H1 (cell line): ENCODE measurements at regions not wholly inside any gene's neighbourhood (a gene's known extent, or its start where the extent isn't known, plus 50 kb on each side); places are given as distances from the start of the nearest gene placed in this dataset.

Source experiments
- CTCF ChIA-PET: fragments of 300-600 bp; sonication (Branson Sonifier 250); formaldehyde crosslinking; loops from one replicate; lab custom pipeline; 2021; ENCODE audit not compliant: partially characterized antibody; lab: Charles Lee
- POLR2A ChIA-PET: fragments of 300-600 bp; sonication (Branson Sonifier 250); formaldehyde crosslinking; loops from one replicate; lab custom pipeline; 2021; ENCODE audit warnings: inconsistent platforms; ENCODE audit not compliant: partially characterized antibody; lab: Charles Lee
- DNase-seq, 2 experiments: peaks; one replicate each; pipeline versions ENCODE4 v3.0.0 to v3.0.0-alpha.2; 2010 to 2022; ENCODE audit warnings: low spot score in 2 of 2, low read depth in 1 of 2, mixed read lengths in 1 of 2
- FAIRE-seq: peaks from 2 replicates; lab custom pipeline; 2011; peaks lifted over from hg19 to GRCh38; lab: Jason Lieb, UNC
- H2AFZ ChIP-seq: 2 replicates; pipeline ENCODE4 v1.8.1; 2012; ENCODE audit warnings: low read length, inconsistent platforms
- H2AK5ac ChIP-seq: 2 replicates; pipeline ENCODE4 v1.6.1; 2013; ENCODE audit warnings: low read depth, low read length
- H2BK120ac ChIP-seq: replicated peaks from 2 replicates; pipeline ENCODE3; 2013; ENCODE audit warnings: low read depth, low read length, inconsistent platforms
- H2BK12ac ChIP-seq: 2 replicates; pipeline ENCODE4 v1.6.1; 2013; ENCODE audit warnings: low read depth, low read length
- H2BK15ac ChIP-seq: 2 replicates; pipeline ENCODE4 v1.6.1; 2013; ENCODE audit warnings: low read length
- H2BK20ac ChIP-seq: 2 replicates; pipeline ENCODE4 v1.6.1; 2013; ENCODE audit warnings: low read length
- H2BK5ac ChIP-seq: 2 replicates; pipeline ENCODE4 v1.6.1; 2013; ENCODE audit warnings: low read depth, low read length
- H3K14ac ChIP-seq: 2 replicates; pipeline ENCODE4 v1.6.1; 2013; ENCODE audit warnings: inconsistent platforms; ENCODE audit not compliant: insufficient read length
- H3K18ac ChIP-seq: 2 replicates; pipeline ENCODE4 v1.6.1; 2013; ENCODE audit warnings: low read length; ENCODE audit errors: extremely low read depth
- H3K23ac ChIP-seq: 2 replicates; pipeline ENCODE4 v1.6.1; 2013; ENCODE audit warnings: inconsistent platforms; ENCODE audit not compliant: insufficient read length
- H3K23me2 ChIP-seq: 2 replicates; pipeline ENCODE4 v1.6.1; 2013; ENCODE audit warnings: low read depth, low read length
- H3K27ac ChIP-seq: 2 replicates; pipeline ENCODE4 v1.6.1; 2011; ENCODE audit warnings: low read depth, low read length, inconsistent platforms
- H3K27me3 ChIP-seq, 4 experiments: replicated peaks in 1 of 4; 1 replicate in 1 of 4; 2 replicates in 3 of 4; pipeline versions ENCODE4 v1.6.1 to v1.8.1; 2011 to 2013; ENCODE audit warnings: low read length in 3 of 4, mild to moderate bottlenecking in 3 of 4, inconsistent platforms in 2 of 4, mixed read lengths in 2 of 4, moderate library complexity in 1 of 4; ENCODE audit not compliant: control insufficient read depth in 3 of 4, insufficient read depth in 3 of 4; ENCODE audit errors: extremely low read depth in 1 of 4
- H3K36me3 ChIP-seq, 4 experiments: 2 replicates each; pipeline versions ENCODE4 v1.6.1 to v1.8.1; 2011 to 2013; ENCODE audit warnings: mild to moderate bottlenecking in 4 of 4, low read length in 3 of 4, moderate library complexity in 2 of 4, control low read depth in 1 of 4, inconsistent platforms in 1 of 4; ENCODE audit not compliant: insufficient read depth in 4 of 4, control insufficient read depth in 2 of 4
- H3K4ac ChIP-seq: replicated peaks from 2 replicates; pipeline ENCODE3; 2013; ENCODE audit warnings: low read length, low read depth, mixed read lengths, inconsistent platforms; ENCODE audit not compliant: insufficient read length
- H3K4me1 ChIP-seq, 4 experiments: replicated peaks in 1 of 4; 1 replicate in 1 of 4; 2 replicates in 3 of 4; pipeline versions ENCODE4 v1.6.1 to v1.8.1; 2011 to 2013; ENCODE audit warnings: low read length in 3 of 4, inconsistent platforms in 2 of 4, mixed read lengths in 1 of 4; ENCODE audit not compliant: insufficient read depth in 4 of 4, control insufficient read depth in 3 of 4
- H3K4me2 ChIP-seq, 2 experiments: 2 replicates each; pipeline versions ENCODE4 v1.6.1 to v1.8.1; 2011 to 2013; ENCODE audit warnings: low read depth in 2 of 2, low read length in 2 of 2, control low read depth in 1 of 2, inconsistent platforms in 1 of 2, mild to moderate bottlenecking in 1 of 2; ENCODE audit not compliant: insufficient read depth in 1 of 2
- H3K4me3 ChIP-seq, 4 experiments: fragments of 200-600, 300-600 bp in 1 of 4; sonication (generic), shearing (Covaris generic), sonication (Bioruptor Twin) in 1 of 4; 2 replicates each; pipeline versions ENCODE4 v1.5.1 to v1.8.1; 2011 to 2016; ENCODE audit warnings: low read length in 4 of 4, low read depth in 3 of 4, control low read depth in 2 of 4, inconsistent platforms in 2 of 4, mild to moderate bottlenecking in 2 of 4, mixed read lengths in 1 of 4, moderate library complexity in 1 of 4; ENCODE audit not compliant: insufficient read depth in 2 of 4; ENCODE audit errors: extremely low read depth in 1 of 4
- H3K56ac ChIP-seq: replicated peaks from 2 replicates; pipeline ENCODE3; 2013; ENCODE audit warnings: low read depth, mild to moderate bottlenecking, mixed read lengths, low read length, inconsistent platforms; ENCODE audit not compliant: insufficient read length
- H3K79me1 ChIP-seq: 2 replicates; pipeline ENCODE4 v1.6.1; 2013; ENCODE audit warnings: low read depth, low read length, control low read depth
- H3K79me2 ChIP-seq, 2 experiments: 2 replicates each; pipeline versions ENCODE4 v1.6.1 to v1.8.1; 2012 to 2013; ENCODE audit warnings: low read length in 2 of 2, mild to moderate bottlenecking in 2 of 2, inconsistent platforms in 1 of 2; ENCODE audit not compliant: insufficient read depth in 2 of 2, control insufficient read depth in 1 of 2
- H3K9ac ChIP-seq, 4 experiments: replicated peaks in 1 of 4; 1 replicate in 1 of 4; 2 replicates in 3 of 4; pipeline versions ENCODE4 v1.6.1 to v1.8.1; 2011 to 2013; ENCODE audit warnings: low read depth in 3 of 4, low read length in 3 of 4, control low read depth in 2 of 4, mild to moderate bottlenecking in 2 of 4, moderate library complexity in 2 of 4, inconsistent platforms in 1 of 4; ENCODE audit errors: extremely low read depth in 1 of 4
- H3K9me3 ChIP-seq, 2 experiments: 2 replicates each; pipeline versions ENCODE4 v1.6.1 to v1.8.1; 2012 to 2013; ENCODE audit warnings: mild to moderate bottlenecking in 2 of 2, moderate library complexity in 2 of 2, control low read depth in 1 of 2, inconsistent platforms in 1 of 2, low read depth in 1 of 2, low read length in 1 of 2, mixed read lengths in 1 of 2; ENCODE audit not compliant: insufficient read depth in 2 of 2
- H4K20me1 ChIP-seq, 2 experiments: replicated peaks in 1 of 2; 2 replicates each; pipeline versions ENCODE3 to v1.8.1; 2011 to 2013; ENCODE audit warnings: inconsistent platforms in 2 of 2, low read length in 2 of 2, mild to moderate bottlenecking in 1 of 2; ENCODE audit not compliant: insufficient read depth in 2 of 2, control insufficient read depth in 1 of 2
- H4K5ac ChIP-seq: 2 replicates; pipeline ENCODE4 v1.6.1; 2013; ENCODE audit warnings: low read length, low read depth, mixed read lengths, inconsistent platforms; ENCODE audit not compliant: insufficient read length
- H4K8ac ChIP-seq: 2 replicates; pipeline ENCODE4 v1.8.0; 2013; ENCODE audit warnings: mild to moderate bottlenecking, moderate library complexity, low read length, inconsistent platforms; ENCODE audit not compliant: insufficient read depth; ENCODE audit errors: extremely low read depth
- H4K91ac ChIP-seq: replicated peaks from 2 replicates; pipeline ENCODE3; 2013; ENCODE audit warnings: low read length, mixed read lengths, inconsistent platforms; ENCODE audit not compliant: insufficient read length
- BCL11A ChIP-seq, 2 experiments: IDR thresholded peaks; one replicate each; pipeline ENCODE4 v1.6.1; 2011; ENCODE audit warnings: low read depth in 2 of 2, low read length in 2 of 2, mild to moderate bottlenecking in 2 of 2
- CBX5 ChIP-seq: fragments of 300-800, 300-1000 bp; sonication (generic); IDR thresholded peaks from 2 replicates; pipeline ENCODE4 v1.7.1; 2016; ENCODE audit warnings: antibody characterized with exemption, low read length, low read depth
- CEBPB ChIP-seq: IDR thresholded peaks from 2 replicates; pipeline ENCODE4 v1.6.1; 2012; ENCODE audit warnings: low read depth, low read length
- EGR1 ChIP-seq: IDR thresholded peaks from 2 replicates; pipeline ENCODE4 v1.6.1; 2011; ENCODE audit warnings: low read depth, low read length, borderline replicate concordance
- FOSL1 ChIP-seq: IDR thresholded peaks from 2 replicates; pipeline ENCODE4 v1.6.1; 2011; ENCODE audit warnings: mild to moderate bottlenecking, low read depth, low read length, moderate library complexity; ENCODE audit not compliant: insufficient read depth
- JUN ChIP-seq: IDR thresholded peaks from 2 replicates; pipeline ENCODE4 v1.6.1; 2011; ENCODE audit warnings: low read depth, mild to moderate bottlenecking, improper control_type of control experiment, low read length
- KDM4A ChIP-seq: IDR thresholded peaks from one replicate; pipeline ENCODE4 v1.7.1; 2012; ENCODE audit warnings: low read depth, mild to moderate bottlenecking, moderate library complexity, low read length, inconsistent platforms; ENCODE audit not compliant: severe bottlenecking
- POU5F1 ChIP-seq: IDR thresholded peaks from 2 replicates; pipeline ENCODE4 v1.6.1; 2011; ENCODE audit warnings: low read depth, mild to moderate bottlenecking, low read length, moderate library complexity
- RAD21 ChIP-seq, 2 experiments: IDR thresholded peaks in 1 of 2; conservative IDR thresholded peaks in 1 of 2; 2 replicates each; pipeline ENCODE4 v1.6.1; 2011; ENCODE audit warnings: low read depth in 2 of 2, low read length in 2 of 2, improper control_type of control experiment in 1 of 2, inconsistent platforms in 1 of 2, mild to moderate bottlenecking in 1 of 2, moderate library complexity in 1 of 2
- SAP30 ChIP-seq: fragments of 300-600 bp; sonication (generic); IDR thresholded peaks from 2 replicates; pipeline ENCODE4 v1.7.1; 2012; ENCODE audit warnings: low read length, moderate library complexity, mild to moderate bottlenecking, inconsistent platforms; ENCODE audit not compliant: insufficient read depth, insufficient replicate concordance
- SIN3A ChIP-seq, 2 experiments: IDR thresholded peaks in 1 of 2; conservative IDR thresholded peaks in 1 of 2; 2 replicates each; pipeline ENCODE4 v1.6.1; 2011 to 2012; ENCODE audit warnings: low read length in 2 of 2, improper control_type of control experiment in 1 of 2, low read depth in 1 of 2, mild to moderate bottlenecking in 1 of 2
- TEAD4 ChIP-seq: IDR thresholded peaks from 2 replicates; pipeline ENCODE4 v1.6.1; 2012; ENCODE audit warnings: low read depth, low read length, inconsistent platforms, mixed read lengths
- ZNF274 ChIP-seq: IDR thresholded peaks from 2 replicates; pipeline ENCODE4 v1.7.0; 2012; ENCODE audit warnings: low read length, borderline replicate concordance; ENCODE audit errors: extremely low read depth
- WGBS, 2 experiments: shearing (Covaris generic) in 1 of 2; methylation state at CpG; one replicate each; pipeline versions ENCODE4 v1.1.6 to v1.1.7; 2013 to 2015; ENCODE audit warnings: low lambda C conversion rate in 2 of 2, mixed read lengths in 2 of 2, inconsistent platforms in 1 of 2, low coverage in 1 of 2, missing lambda C conversion rate in 1 of 2; ENCODE audit not compliant: insufficient replicate concordance in 2 of 2, insufficient coverage in 1 of 2, insufficient read length in 1 of 2; ENCODE audit errors: extremely low coverage in 1 of 2, missing lambda C conversion rate in 1 of 2; 5-methylcytosine and 5-hydroxymethylcytosine counted together
- TF ChIP-seq, protein P1 (sequence below): IDR thresholded peaks from 2 replicates; pipeline ENCODE4 v1.6.1; 2011; ENCODE audit warnings: low read length, improper control_type of control experiment

DNA sequence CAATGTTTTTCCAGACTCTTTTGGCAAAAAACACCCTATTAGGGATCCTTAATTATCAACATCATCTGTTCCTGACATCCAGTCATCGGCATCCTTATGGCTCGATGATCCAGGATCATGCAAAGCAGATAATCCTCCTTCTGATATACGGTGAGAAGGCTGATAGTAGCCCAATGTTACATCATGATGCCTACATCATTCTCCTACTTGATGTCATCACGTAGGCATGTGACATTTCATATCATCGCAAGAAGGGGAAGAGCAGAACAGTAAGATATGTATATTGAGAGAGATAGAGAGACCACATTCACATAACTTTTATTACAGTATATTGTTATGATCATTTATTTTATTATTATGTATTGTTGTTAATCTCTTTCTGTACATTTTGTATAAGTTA lies 168.6 kb downstream of the ADAMTS15 start:
- DNase-seq, result no peak
- no peak for FAIRE-seq
- Histone ChIP-seq H2BK5ac (no peak overlapping the region), H4K91ac (no peak overlapping the region), H2AFZ (no peak overlapping the region), H3K79me2 (no peaks in the 10 kb centered on the region), H3K27ac (no peak overlapping the region), H2BK15ac (no peak overlapping the region), H2AK5ac (no peak overlapping the region), H3K4ac (no peak overlapping the region), H4K20me1 (no peaks in the 10 kb centered on the region), H4K5ac (no peak overlapping the region), H3K56ac (no peak overlapping the region), H3K9me3 (no peaks in the 10 kb centered on the region), H3K23ac (no peak overlapping the region), H2BK12ac (no peak overlapping the region), H3K79me1 (no peaks in the 10 kb centered on the region), H2BK20ac (no peak overlapping the region), H3K18ac (no peak overlapping the region), H4K8ac (no peak overlapping the region), H3K4me2 (no peak overlapping the region), H3K4me3 (no peak overlapping the region), H3K36me3 (no peaks in the 10 kb centered on the region), H3K27me3 (no peaks in the 10 kb centered on the region), H2BK120ac (no peak overlapping the region), H3K9ac (no peak overlapping the region), H3K23me2 (peaks cover 3% of the 10 kb centered on the region; the same call in 1 of the 2 replicates), H3K4me1 (no peaks in the 10 kb centered on the region), H3K14ac (no peak overlapping the region)
- 92% methylated on average over 5 of the region's 5 CpGs; no CpG with 5 or more reads in 1 of the 2 experiments for WGBS, 2 experiments
- ChIA-PET CTCF (no interaction called here), POLR2A (no interaction called here)
- TF ChIP-seq TEAD4 (no peak), JUN (no peak), ZNF274 (no peak), SIN3A (conservative IDR thresholded peaks at IDR 0.05 in 1 of 2, IDR thresholded peaks at IDR 0.05 in 1 of 2; ENCODE audit: low read depth in 1 of 2, low read length in 2 of 2) (no peak), CBX5 (no peak), EGR1 (no peak), BCL11A (IDR thresholded peaks at IDR 0.05; ENCODE audit: low read depth in 2 of 2, low read length in 2 of 2) (no peak), KDM4A (no peak), FOSL1 (no peak), POU5F1 (no peak), RAD21 (IDR thresholded peaks at IDR 0.05 in 1 of 2, conservative IDR thresholded peaks at IDR 0.05 in 1 of 2; ENCODE audit: low read depth in 2 of 2, low read length in 2 of 2) (no peak), SAP30 (no peak), CEBPB (no peak)
- TF ChIP-seq, protein P1, sequence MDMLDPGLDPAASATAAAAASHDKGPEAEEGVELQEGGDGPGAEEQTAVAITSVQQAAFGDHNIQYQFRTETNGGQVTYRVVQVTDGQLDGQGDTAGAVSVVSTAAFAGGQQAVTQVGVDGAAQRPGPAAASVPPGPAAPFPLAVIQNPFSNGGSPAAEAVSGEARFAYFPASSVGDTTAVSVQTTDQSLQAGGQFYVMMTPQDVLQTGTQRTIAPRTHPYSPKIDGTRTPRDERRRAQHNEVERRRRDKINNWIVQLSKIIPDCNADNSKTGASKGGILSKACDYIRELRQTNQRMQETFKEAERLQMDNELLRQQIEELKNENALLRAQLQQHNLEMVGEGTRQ, result no peak
